Heart right ventricle (tissue), 16 donors: ENCODE measurements at regions not wholly inside any gene's neighbourhood (a gene's known extent, or its start where the extent isn't known, plus 50 kb on each side); places are given as distances from the start of the nearest gene placed in this dataset.

ENCODE experiments used
- ATAC-seq, 8 donors: fragments of 200-7000 bp; cut with Tn5 transposase; one replicate each; pipeline ENCODE4 v1.9.1; 2020; ENCODE audit warnings: mild to moderate bottlenecking in 8 of 8, moderate library complexity in 8 of 8, moderate number of reproducible peaks in 1 of 8
- DNase-seq, 2 donors: peaks; one replicate each; pipeline ENCODE4 v3.0.0-alpha.2; 2020
- H3K27ac ChIP-seq, 10 donors: fragments of 200-600 bp; sonication (generic) in 2 of 10; one replicate each; pipeline versions ENCODE4 v1.5.0 to v1.8.0; 2020 to 2022; ENCODE audit warnings: mild to moderate bottlenecking in 3 of 10
- H3K27me3 ChIP-seq, 7 donors: fragments of 200-600 bp; one replicate each; pipeline ENCODE4 v1.8.0; 2021 to 2022; ENCODE audit warnings: mild to moderate bottlenecking in 2 of 7
- H3K36me3 ChIP-seq, 9 donors: fragments of 200-600 bp; sonication (generic) in 1 of 9; one replicate each; pipeline versions ENCODE4 v1.5.0 to v1.8.0; 2020 to 2022; ENCODE audit warnings: mild to moderate bottlenecking in 2 of 9
- H3K4me1 ChIP-seq, 9 donors: fragments of 200-600 bp; sonication (generic) in 1 of 9; one replicate each; pipeline versions ENCODE4 v1.5.0 to v1.8.0; 2020 to 2022; ENCODE audit warnings: mild to moderate bottlenecking in 4 of 9
- H3K4me3 ChIP-seq, 10 donors: fragments of 200-600 bp; sonication (generic) in 2 of 10; one replicate each; pipeline versions ENCODE4 v1.5.0 to v1.8.0; 2020 to 2022; ENCODE audit warnings: mild to moderate bottlenecking in 7 of 10, moderate library complexity in 2 of 10
- H3K9me3 ChIP-seq, 11 donors: fragments of 200-600 bp in 10 of 11; sonication (generic) in 2 of 11; one replicate each; pipeline versions ENCODE4 v1.5.0 to v1.8.0; 2013 to 2022; ENCODE audit warnings: mild to moderate bottlenecking in 2 of 11, control low read depth in 1 of 11, moderate library complexity in 1 of 11
- CTCF ChIP-seq, 9 donors: fragments of 200-600 bp; sonication (generic) in 2 of 9; IDR thresholded peaks; one replicate each; pipeline versions ENCODE4 v1.5.0 to v1.8.0; 2021 to 2022; ENCODE audit warnings: antibody characterized with exemption in 9 of 9, mild to moderate bottlenecking in 5 of 9, moderate library complexity in 1 of 9
- WGBS, 2 donors: extraction: QIAGEN DNeasy Blood & Tissue Kit; methylation state at CpG; one replicate each; pipeline ENCODE4 v1.1.7; 2013; ENCODE audit warnings: inconsistent platforms in 1 of 2; 5-methylcytosine and 5-hydroxymethylcytosine counted together
- intact Hi-C, 10 donors: fragments of 100-400 bp; cut with DNase I; formaldehyde crosslinking; loops; one replicate each; pipeline versions ENCODE4 v1.11.1 to v1.14.2; 2022
- donor health status: Arrhythmogenic right ventricular cardiomyopathy.
- donor health status: ischemic (EF 13 %, LVEDD 7.1; RV severe dilation, severe dysfunction).
- donor health status: healthy with polysubstance abuse.
- donor health status: DM: no; HTN: yes; CAD: no.
- donor health status: DM: no; HTN: no; CAD: no.
- donor health status: ischemic (EF 25% LVEDD 6.9; RV normal size, moderate dysfunction).
- donor health status: ischemic (EF 25% LVEDD 5.7; RV mildly dilated, moderate dysfunction).
- donor health status: healthy.
- donor health status: DM: yes; HTN: yes; CAD: no.
- donor health status: Ischemic cardiomyopathy.
- donor health status: ischemic (EF 35%, LVEDD 5.7; RV mildly dilated, moderate dysfunction).
- donor health status: nonischemic (EF 11% LVEDD 7.7; RV severe dilation, severe dysfunction).
- donor health status: DM: yes; HTN: yes; CAD: no.
- donor health status: PGD.
- donor health status: ischemic (EF 29% LVEDD 5.4; RV normal size, mild dysfunction).
- donor health status: nonischemic (EF 23%, LVEDD 6.1; RV moderate dilation, normal function).

- TF ChIP-seq CTCF (IDR thresholded peaks at IDR 0.05) = no peak
- DNase-seq (no peak), ATAC-seq (no peak)
- H3K9me3 ChIP-seq = peaks cover 0 to 32% (median 4%) of the 10 kb centered on the region in 11 donors
- no peaks in the 10 kb centered on the region for H3K4me1 ChIP-seq
- no peak overlapping the region for H3K4me3 ChIP-seq
- WGBS, 2 donors = 78 to 87% methylated on average over 4 of the region's 4 CpGs
- intact Hi-C loops = no loop called here
- H3K27me3 ChIP-seq = no peaks in the 10 kb centered on the region
- no peak overlapping the region for H3K27ac ChIP-seq
- no peaks in the 10 kb centered on the region for H3K36me3 ChIP-seq
These were observed 696.8 kb upstream of the COX7C start for GRCh38 chr5:85920984-85921383.

GRCh38 chr5:85921590-85921989, 696.2 kb upstream of the COX7C start:
- peaks cover 0 to 38% (median 8%) of the 10 kb centered on the region in 11 donors for H3K9me3 ChIP-seq
- no peak for TF ChIP-seq CTCF (IDR thresholded peaks at IDR 0.05)
- WGBS, 2 donors = 34 to 58% methylated on average over 2 of the region's 2 CpGs
- no peaks in the 10 kb centered on the region for H3K27me3 ChIP-seq
- intact Hi-C loops = no loop called here
- DNase-seq (no peak), ATAC-seq (no peak)
- no peak overlapping the region for H3K4me3 ChIP-seq
- H3K27ac ChIP-seq = no peak overlapping the region
- no peaks in the 10 kb centered on the region for H3K36me3 ChIP-seq
- H3K4me1 ChIP-seq = no peaks in the 10 kb centered on the region

GRCh38 chr5:85927632-85928031, 690.1 kb upstream of the COX7C start:
- ATAC-seq (no peak), DNase-seq (no peak)
- 90 to 92% methylated on average over 4 of the region's 4 CpGs for WGBS, 2 donors
- intact Hi-C loops = no loop called here
- Histone ChIP-seq H3K4me1 (no peaks in the 10 kb centered on the region), H3K9me3 (peaks cover 0 to 37% (median 8%) of the 10 kb centered on the region in 11 donors), H3K4me3 (no peak overlapping the region), H3K27ac (no peak overlapping the region), H3K27me3 (no peaks in the 10 kb centered on the region), H3K36me3 (no peaks in the 10 kb centered on the region)
- TF ChIP-seq CTCF (IDR thresholded peaks at IDR 0.05) = no peak

- 85 to 87% methylated on average over 2 of the region's 2 CpGs for WGBS, 2 donors
- Histone ChIP-seq H3K27ac (no peak overlapping the region), H3K27me3 (no peaks in the 10 kb centered on the region), H3K4me3 (no peak overlapping the region), H3K36me3 (no peaks in the 10 kb centered on the region), H3K9me3 (peaks cover 0 to 32% (median 8%) of the 10 kb centered on the region in 11 donors), H3K4me1 (no peaks in the 10 kb centered on the region)
- ATAC-seq = no peak
- no peak for TF ChIP-seq CTCF (IDR thresholded peaks at IDR 0.05)
- DNase-seq = no peak
- intact Hi-C loops = no loop called here
These were observed 688.0 kb upstream of the COX7C start for GRCh38 chr5:85929713-85930112.
